OCI-LY3 (cell line): ENCODE measurements at regions not wholly inside any gene's neighbourhood (a gene's known extent, or its start where the extent isn't known, plus 50 kb on each side); places are given as distances from the start of the nearest gene placed in this dataset.

Source experiments
- H2AFZ ChIP-seq: fragments of 200-600, 300-600 bp; shearing (Covaris generic); 2 replicates; pipeline ENCODE4 v1.6.0; 2014; ENCODE audit warnings: antibody characterized with exemption, low read depth, low read length
- H3K27ac ChIP-seq: fragments of 200-600, 300-600 bp; sonication (generic); 2 replicates; pipeline ENCODE4 v1.5.1; 2014; ENCODE audit warnings: mild to moderate bottlenecking, low read length, moderate library complexity, mixed read lengths
- H3K27me3 ChIP-seq: fragments of 200-600, 300-600 bp; sonication (generic); 2 replicates; pipeline ENCODE4 v1.6.1; 2014; ENCODE audit warnings: low read depth, low read length, mixed read lengths
- H3K36me3 ChIP-seq: fragments of 200-600, 300-600 bp; sonication (generic); replicated peaks from 2 replicates; pipeline ENCODE3; 2014; ENCODE audit warnings: low read depth, low read length, mixed read lengths
- H3K4me1 ChIP-seq: fragments of 300-600, 200-600 bp; sonication (generic); 2 replicates; pipeline ENCODE4 v1.6.1; 2014; ENCODE audit warnings: low read length, mixed read lengths
- H3K4me2 ChIP-seq: fragments of 200-600, 300-600 bp; sonication (generic); 2 replicates; pipeline ENCODE4 v1.6.1; 2014; ENCODE audit warnings: low read length, mixed read lengths
- H3K4me3 ChIP-seq: fragments of 300-600, 200-600 bp; sonication (generic); 2 replicates; pipeline ENCODE4 v1.5.1; 2014; ENCODE audit warnings: antibody characterized with exemption, mild to moderate bottlenecking, low read length, moderate library complexity
- H3K79me2 ChIP-seq: fragments of 300-600, 200-600 bp; shearing (Covaris generic); 2 replicates; pipeline ENCODE4 v1.6.1; 2014; ENCODE audit warnings: mild to moderate bottlenecking, low read length, mixed read lengths
- H3K9ac ChIP-seq: fragments of 300-600, 200-600 bp; shearing (Covaris generic); 2 replicates; pipeline ENCODE4 v1.6.0; 2014; ENCODE audit warnings: mild to moderate bottlenecking, low read length, moderate library complexity
- H3K9me3 ChIP-seq: fragments of 200-600, 300-600 bp; shearing (Covaris generic); 2 replicates; pipeline ENCODE4 v1.6.1; 2014; ENCODE audit warnings: low read length, mixed read lengths; ENCODE audit not compliant: insufficient read depth
- H4K20me1 ChIP-seq: fragments of 200-600, 300-600 bp; sonication (generic); 2 replicates; pipeline ENCODE4 v1.6.1; 2016; ENCODE audit warnings: low read length, mixed read lengths; ENCODE audit not compliant: insufficient read depth
- EZH2phosphoT487 ChIP-seq: fragments of 200-600 bp; shearing (Covaris generic); IDR thresholded peaks from 2 replicates; pipeline ENCODE4 v1.6.1; 2018; ENCODE audit warnings: antibody characterized with exemption, mixed run types, low read depth
- TF ChIP-seq, protein P1 (sequence below): fragments of 200-600, 300-600 bp; sonication (generic); IDR thresholded peaks from 2 replicates; pipeline ENCODE4 v1.5.1; 2014; ENCODE audit warnings: antibody characterized with exemption, low read length, low read depth

DNA sequence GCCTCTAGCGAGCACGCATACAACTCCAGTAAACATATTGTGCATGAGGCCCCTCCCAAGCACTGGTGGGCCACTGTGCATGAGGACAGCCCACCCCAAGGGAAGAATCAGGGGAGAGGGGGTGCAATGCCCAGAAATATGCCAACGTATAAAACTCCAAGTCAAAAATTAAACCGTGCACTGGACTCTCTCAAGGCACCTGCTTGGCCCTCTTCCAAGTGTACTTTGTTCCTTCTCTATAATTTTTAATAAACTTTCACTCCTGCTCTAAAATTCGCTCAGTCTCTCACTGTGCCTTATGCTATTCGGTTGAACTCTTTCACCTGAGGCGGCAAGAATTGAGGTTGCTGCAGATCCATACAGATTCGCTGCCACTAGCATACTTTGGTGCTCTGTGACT is 465.3 kb upstream of the TENM4 start:
- no peak overlapping the region for H3K4me2 ChIP-seq
- no peaks in the 10 kb centered on the region; the same call in 1 of the 2 replicates for H3K9me3 ChIP-seq
- H3K27me3 ChIP-seq, result no peaks in the 10 kb centered on the region
- H3K4me1 ChIP-seq, result peaks cover 9% of the 10 kb centered on the region
- no peaks in the 10 kb centered on the region for H4K20me1 ChIP-seq
- TF ChIP-seq, protein P1, sequence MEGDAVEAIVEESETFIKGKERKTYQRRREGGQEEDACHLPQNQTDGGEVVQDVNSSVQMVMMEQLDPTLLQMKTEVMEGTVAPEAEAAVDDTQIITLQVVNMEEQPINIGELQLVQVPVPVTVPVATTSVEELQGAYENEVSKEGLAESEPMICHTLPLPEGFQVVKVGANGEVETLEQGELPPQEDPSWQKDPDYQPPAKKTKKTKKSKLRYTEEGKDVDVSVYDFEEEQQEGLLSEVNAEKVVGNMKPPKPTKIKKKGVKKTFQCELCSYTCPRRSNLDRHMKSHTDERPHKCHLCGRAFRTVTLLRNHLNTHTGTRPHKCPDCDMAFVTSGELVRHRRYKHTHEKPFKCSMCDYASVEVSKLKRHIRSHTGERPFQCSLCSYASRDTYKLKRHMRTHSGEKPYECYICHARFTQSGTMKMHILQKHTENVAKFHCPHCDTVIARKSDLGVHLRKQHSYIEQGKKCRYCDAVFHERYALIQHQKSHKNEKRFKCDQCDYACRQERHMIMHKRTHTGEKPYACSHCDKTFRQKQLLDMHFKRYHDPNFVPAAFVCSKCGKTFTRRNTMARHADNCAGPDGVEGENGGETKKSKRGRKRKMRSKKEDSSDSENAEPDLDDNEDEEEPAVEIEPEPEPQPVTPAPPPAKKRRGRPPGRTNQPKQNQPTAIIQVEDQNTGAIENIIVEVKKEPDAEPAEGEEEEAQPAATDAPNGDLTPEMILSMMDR, result no peak
- no peak for TF ChIP-seq EZH2phosphoT487
- no peaks in the 10 kb centered on the region for H3K36me3 ChIP-seq
- no peak overlapping the region for H3K27ac ChIP-seq
- H3K9ac ChIP-seq, result no peak overlapping the region
- H3K79me2 ChIP-seq, result no peaks in the 10 kb centered on the region
- no peak overlapping the region for H2AFZ ChIP-seq
- no peak overlapping the region for H3K4me3 ChIP-seq

DNA sequence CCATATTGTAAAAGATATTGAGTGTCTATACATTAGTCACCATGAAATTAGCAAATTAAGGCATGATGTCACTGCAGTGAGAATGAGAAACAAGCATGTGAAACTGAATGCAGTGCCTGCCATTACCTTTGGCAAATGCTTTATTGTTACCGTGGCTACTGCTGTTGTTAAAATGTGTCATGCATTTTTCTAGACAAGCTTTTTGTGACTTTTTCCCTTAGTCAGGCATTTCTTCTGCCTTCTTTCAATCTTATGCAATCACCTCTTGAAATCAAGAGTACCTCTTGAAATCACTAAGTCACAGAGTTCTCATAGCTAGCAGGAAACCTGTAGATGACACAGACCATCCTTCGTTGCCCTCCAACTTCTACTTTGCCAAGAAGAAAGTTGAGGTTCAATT is 461.7 kb upstream of the TENM4 start:
- H3K9ac ChIP-seq, result no peak overlapping the region
- H3K79me2 ChIP-seq, result no peaks in the 10 kb centered on the region
- H2AFZ ChIP-seq, result no peak overlapping the region
- H3K4me1 ChIP-seq, result 0 out of 2 replicates have a peak, but pooled peaks cover 3% of the 10 kb centered on the region
- no peaks in the 10 kb centered on the region for H3K36me3 ChIP-seq
- H3K4me3 ChIP-seq, result no peak overlapping the region
- H4K20me1 ChIP-seq, result no peaks in the 10 kb centered on the region
- TF ChIP-seq, protein P1, result no peak
- TF ChIP-seq EZH2phosphoT487, result no peak
- no peaks in the 10 kb centered on the region for H3K9me3 ChIP-seq
- no peak overlapping the region for H3K27ac ChIP-seq
- H3K27me3 ChIP-seq, result no peaks in the 10 kb centered on the region
- no peak overlapping the region for H3K4me2 ChIP-seq

DNA sequence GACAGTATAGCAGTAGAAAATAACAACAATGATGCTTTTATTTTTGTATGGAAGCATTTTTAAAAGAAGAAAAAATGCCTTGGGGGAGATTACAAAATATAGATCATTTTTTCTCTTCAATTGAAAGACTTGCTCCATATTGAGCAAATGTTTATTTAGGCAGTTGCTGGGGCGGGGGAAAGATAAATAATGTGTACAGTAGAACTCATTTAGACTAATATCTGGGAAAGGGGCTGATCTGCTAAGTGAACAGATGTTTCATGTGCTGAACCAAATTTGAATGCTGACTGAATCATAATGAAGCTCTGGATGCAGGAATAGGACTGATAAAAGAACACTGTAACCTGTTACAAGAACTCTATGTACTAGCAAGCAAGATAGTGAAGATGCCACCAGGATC is 457.1 kb upstream of the TENM4 start:
- H3K36me3 ChIP-seq, result no peaks in the 10 kb centered on the region
- no peaks in the 10 kb centered on the region for H3K9me3 ChIP-seq
- no peak overlapping the region for H3K27ac ChIP-seq
- no peaks in the 10 kb centered on the region for H3K27me3 ChIP-seq
- TF ChIP-seq, protein P1, result no peak
- no peak for TF ChIP-seq EZH2phosphoT487
- H3K4me1 ChIP-seq, result peaks cover 8% of the 10 kb centered on the region
- H3K4me3 ChIP-seq, result no peak overlapping the region
- H4K20me1 ChIP-seq, result no peaks in the 10 kb centered on the region
- H3K4me2 ChIP-seq, result no peak overlapping the region
- H3K79me2 ChIP-seq, result no peaks in the 10 kb centered on the region
- no peak overlapping the region for H2AFZ ChIP-seq
- H3K9ac ChIP-seq, result no peak overlapping the region

DNA sequence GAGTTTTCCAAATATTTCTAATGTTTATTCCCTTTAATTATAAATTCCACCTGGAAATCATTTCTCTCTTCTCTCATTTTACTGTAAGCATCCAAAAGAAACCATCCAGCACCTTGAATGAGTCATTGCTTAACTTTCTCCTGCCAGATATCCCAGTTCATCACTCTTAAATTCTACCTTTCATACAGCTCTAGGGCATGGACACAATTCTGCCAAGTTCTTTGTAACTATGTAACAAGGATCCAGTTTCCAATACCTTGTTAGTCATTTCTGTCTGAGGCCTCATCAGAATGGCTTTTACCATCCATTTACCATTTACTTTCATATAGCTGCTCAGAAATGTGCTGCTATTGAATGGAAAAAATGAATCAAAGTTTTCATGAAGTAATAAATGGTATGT is 455.4 kb upstream of the TENM4 start:
- Histone ChIP-seq H3K9me3 (no peaks in the 10 kb centered on the region), H3K9ac (no peak overlapping the region), H3K4me3 (no peak overlapping the region), H3K79me2 (no peaks in the 10 kb centered on the region), H3K27me3 (no peaks in the 10 kb centered on the region), H4K20me1 (no peaks in the 10 kb centered on the region), H3K4me1 (peaks cover 7% of the 10 kb centered on the region), H2AFZ (no peak overlapping the region), H3K4me2 (no peak overlapping the region), H3K27ac (no peak overlapping the region), H3K36me3 (no peaks in the 10 kb centered on the region)
- no peak for TF ChIP-seq EZH2phosphoT487
- TF ChIP-seq, protein P1, result no peak
